Activated CD8-positive, alpha-beta memory T cell treated with anti-CD3 and anti-CD28 coated beads for 48 hours (primary cell): ENCODE measurements at regions not wholly inside any gene's neighbourhood (a gene's known extent, or its start where the extent isn't known, plus 50 kb on each side); places are given as distances from the start of the nearest gene placed in this dataset.
"Not testable (repeated sequence)": the region's sequence is repeated elsewhere in the genome, so short reads cannot be mapped to it uniquely, and the experiment has no call there.

Experiments
- DNase-seq, 3 experiments: peaks; one replicate each; pipeline ENCODE4 v3.0.0-alpha.2; 2020; ENCODE audit warnings: low read depth in 2 of 3, low spot score in 2 of 3

DNA sequence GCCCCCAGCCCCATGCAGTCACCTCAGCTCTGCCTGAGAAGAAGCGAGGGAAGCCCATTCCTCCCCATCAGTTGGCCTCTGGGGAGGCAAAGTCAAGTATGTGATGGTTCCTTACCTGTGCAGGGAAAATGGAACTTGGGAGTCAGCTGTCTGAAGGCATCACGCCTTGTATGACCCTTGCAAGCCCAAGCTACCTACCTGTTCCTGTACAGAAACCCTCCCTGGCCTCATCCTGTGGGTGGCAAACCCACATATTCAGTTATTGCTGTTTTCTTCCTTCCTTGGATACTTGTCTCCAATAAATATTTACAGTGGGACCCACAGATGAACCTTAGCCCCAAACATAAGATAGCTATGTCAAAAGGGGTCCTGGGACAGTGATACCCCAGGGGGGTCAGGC lies 92.2 kb upstream of the MLN start:
- no peak for DNase-seq

DNA sequence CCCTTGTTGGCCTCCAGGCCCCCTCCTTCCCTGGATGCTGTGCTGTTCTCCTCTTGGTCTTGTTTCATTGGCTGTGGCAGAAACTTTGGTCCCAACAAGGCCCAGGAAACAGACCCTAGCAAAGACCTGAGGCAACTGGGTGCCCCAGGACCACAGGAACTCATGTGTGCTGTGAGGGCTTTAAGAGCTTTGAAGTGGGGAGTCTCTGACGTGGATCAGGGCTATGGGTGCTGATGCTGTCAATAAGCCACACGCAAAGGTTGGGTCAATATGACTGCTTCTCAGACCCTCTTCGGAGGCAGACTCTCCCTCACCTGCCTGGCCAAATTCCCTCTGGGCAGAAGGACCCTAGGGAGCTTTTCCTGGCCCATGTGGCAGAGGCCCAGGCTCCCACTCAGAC lies 91.5 kb upstream of the MLN start:
- DNase-seq: no peak

DNA sequence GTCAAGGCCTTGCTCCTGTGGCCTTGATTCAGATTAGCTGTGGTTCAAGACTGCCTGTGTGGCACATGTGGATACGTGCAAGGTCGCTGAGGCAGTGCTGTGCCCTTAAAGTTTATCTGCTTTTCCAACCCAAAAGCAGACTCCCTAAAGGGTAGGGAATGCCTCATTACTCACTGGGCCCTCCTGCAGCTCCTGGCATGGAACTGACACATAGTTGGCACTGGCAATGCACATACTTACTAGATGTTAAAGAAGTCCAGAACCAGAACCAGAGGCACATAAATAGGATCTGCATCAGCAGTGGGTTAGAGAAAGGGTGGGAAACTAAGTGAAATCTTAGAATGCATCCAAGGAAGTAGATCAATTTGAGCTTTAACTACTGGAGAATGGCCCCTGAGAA lies 90.6 kb upstream of the MLN start:
- DNase-seq: no peak

DNA sequence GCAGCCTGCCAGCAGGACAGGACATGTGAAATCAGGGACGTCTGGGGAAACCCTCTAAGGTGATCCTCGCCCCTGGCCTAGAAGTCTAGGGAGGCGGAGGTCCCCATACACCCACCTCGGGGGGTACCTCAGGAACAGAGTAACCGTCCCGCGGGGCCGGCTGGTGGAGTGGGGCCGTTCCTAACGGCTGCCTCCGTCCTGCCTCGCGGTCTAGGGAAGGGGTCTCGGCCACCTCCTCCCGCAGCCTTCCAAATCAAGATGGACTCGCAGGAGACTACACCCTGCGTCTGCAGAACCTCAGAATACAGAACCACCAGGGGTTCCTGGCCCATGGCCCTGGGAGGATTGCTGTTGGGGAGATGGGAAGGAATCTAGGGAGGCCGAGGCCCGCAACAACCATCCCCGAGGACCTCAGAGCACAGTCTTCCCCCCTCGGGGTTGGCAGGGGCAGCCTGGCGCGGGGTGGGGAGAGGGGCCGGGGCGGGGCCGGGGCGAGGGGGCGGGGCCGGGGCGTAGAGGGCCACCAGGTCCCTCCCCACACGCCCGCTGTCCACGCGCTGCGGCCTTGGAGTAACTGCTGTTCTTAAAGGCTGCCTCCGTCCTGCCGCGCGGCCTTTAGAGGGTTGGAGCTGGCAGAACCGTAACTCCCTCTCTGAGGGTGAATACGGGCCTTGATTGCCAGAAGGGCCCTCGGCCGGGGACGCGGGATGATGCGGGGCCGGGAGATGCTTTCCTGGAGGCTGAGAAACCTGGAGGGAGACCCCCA lies 89.0 kb upstream of the MLN start:
- no peak for DNase-seq

DNA sequence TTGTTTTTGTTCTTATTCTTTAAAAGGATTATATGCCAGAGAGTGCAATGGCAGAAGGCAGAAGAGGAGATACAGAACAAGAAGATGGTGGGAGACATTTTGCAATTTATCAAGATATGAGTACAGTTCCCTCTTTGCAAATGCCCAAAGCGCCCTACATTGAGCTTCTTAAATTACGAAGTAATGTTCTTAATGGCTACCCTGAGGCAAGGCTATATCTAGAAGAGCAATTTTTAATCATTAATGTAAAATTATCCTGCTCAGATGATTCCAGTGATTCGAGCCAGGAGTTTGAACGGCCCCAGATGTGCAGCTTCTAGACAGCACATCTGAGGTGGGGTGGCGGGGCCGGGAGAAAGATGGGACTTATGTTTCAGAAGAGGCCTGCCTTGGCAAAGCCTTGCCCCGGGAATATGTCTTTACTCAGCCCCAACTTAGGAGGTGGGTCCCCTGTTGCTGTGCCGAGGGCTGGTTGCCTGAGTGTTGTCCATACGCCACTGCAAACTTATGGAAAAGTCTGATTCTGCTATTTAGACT lies 84.9 kb upstream of the MLN start:
- no peak for DNase-seq

DNA sequence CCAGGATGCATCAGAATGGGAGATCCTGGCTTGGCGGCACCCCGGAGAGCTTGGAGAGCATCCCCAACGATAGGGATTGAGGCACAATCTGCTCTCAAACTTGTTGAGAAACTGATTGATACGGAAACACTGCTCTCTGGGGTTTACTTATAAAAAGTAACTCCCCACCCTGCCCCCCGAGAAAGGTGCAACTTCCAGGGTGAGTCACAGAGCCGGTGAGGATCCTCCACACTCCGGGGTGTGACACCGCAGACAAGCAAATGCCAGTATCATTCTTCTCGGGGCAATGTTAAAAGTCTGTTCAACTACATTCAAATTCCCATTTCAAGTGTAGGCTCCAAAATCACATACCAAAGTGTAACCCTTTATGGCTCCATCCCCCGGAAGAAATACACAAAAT lies 84.4 kb upstream of the MLN start:
- DNase-seq: no peak

DNA sequence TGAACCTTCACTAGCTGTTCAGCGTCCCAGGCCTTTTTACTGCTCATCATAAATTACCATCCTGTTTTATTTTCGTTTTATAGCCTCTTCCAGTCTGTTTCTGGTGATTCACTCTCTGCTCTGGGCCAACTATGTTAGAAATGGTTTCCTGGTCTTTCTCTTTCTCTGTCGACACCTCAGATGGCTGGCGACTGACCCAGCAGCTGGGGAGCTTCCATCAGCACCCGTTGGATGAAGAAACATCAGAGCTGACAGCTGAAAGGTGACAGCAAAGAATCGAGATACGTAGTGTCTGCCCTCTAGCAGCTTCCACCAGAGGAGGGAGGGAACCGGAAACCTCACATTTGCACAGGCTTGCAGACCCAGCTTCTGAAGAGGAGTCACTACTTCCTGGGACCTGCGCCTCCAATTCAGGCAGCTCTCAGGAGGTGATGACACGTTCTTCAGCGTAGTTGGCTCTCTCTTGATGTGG lies 82.9 kb upstream of the MLN start:
- DNase-seq: no peak

DNA sequence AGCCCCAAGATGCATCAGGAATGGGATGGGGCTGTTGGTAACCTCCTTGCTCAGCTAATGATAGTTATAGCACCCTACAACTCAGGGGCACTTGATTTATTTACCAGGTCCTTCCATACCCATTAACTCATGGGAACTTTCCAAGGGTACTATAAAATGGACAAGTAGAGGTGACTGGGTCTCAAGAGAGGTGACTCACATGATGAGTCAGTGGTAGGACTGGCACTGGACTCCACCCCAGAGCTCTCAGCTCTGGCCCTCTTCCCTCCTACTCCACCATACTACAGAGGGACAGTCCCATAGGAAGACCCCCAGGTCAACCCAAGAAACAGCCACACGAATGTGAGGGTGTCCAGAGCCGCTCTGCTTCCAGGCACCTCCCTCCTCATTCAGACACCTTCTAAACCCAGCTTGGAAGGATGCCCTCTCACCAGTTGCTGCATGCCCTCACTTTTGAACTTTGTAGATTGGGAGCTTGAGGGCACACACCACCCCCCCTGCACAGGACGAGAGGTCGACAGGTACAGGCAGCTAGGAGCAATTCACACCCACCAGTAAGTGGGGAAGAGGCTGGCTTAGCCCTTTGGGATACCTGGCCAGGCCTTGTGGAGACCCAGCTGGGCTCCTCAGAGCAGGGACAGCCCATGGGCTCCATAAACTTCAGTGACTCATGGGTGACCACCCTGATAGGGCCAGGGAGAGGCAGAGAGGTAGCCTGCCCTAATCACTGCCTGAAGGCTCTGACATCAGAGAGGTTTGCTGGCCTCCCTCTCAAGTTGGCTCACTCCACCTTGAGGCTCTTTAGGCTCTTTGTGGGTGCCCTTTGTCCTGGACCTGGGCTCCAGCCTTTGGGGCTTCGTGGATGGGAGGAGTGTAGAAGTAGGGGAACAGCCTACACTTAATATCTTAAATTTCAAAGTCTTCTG lies 81.6 kb upstream of the MLN start:
- no peak for DNase-seq

DNA sequence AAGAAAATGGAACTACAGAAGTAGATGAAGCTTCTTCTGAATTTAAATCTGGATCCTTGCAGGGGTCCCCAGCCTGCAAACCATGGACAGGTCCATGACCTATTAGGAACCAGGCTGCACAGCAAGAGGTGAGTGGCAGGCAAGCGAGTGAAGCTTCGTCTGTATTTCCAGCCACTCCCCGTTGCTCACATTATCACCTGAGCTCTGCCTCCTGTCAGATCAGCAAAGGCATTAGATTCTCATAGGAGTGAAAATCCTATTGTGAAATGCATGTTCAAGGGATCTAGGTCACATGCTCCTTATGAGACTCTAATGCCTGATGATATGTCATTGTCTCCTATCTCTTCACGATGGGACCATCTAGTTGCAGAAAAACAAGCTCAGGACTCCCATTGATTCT lies 79.8 kb upstream of the MLN start:
- not testable (repeated sequence) for DNase-seq

DNA sequence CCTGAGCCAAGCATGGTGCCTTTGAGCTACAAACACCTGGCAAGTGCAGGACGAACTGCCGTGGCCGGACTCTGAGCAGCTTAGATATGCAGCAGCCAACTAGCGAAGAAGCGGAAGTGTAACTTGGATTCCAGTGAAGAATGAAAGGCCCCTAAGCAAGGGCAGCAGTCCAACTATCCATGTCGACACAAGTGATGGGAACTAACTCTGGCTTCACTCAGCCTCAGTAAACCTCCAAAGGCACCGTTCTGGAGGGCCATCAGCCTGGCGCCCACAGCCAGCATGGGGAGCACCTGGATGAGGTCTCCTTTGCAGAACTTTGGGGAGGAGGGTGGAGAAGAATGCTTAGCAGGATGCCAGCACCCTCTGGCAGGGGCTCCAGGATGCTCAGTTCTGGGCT lies 78.4 kb upstream of the MLN start:
- no peak for DNase-seq

DNA sequence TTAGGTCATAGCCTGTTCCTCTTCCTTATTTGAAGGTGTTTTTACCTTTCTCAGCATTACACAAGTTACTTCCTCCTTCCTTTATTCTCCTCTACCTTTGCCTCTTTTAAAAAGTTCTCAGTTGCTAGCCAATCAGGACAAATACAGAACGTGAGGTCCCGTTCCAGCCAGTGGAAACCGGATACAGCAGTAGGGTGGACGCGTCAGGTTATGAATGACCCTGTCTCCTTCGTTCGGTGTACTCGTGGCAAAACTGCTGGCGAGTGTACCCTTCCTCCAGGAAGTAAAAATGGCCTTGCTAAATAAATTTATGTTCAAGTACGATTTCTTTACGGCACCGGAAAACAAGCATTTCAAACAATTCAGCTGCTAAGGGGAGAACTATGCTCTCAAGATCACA lies 77.0 kb upstream of the MLN start:
- no peak for DNase-seq

DNA sequence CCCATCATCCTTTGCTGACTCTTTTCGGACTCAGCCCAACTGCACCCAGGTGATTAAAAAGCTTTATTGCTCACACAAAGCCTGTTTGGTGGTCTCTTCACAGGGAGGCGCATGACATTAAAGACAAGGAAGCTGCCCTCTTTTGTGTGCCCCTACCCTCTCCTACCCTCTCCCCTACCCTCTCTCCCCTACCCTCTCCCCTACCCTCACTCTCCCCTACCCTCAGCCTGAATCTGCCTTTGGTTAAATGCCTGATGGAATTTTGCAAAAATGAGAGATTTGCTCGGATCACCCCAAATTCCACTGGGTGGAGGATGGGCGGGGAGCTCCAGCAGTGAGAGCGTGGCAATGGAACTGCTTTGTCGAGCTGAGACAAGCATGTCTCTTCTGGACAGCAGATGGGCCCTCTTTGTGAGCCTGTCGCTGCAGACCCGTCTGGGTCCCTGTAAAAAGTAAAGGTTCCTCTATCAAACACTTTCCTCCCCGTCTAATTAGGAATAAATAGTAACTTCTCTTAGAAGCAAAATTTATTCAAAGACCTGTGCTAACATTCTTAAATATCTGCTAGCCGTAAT lies 76.4 kb upstream of the MLN start:
- DNase-seq: no peak

DNA sequence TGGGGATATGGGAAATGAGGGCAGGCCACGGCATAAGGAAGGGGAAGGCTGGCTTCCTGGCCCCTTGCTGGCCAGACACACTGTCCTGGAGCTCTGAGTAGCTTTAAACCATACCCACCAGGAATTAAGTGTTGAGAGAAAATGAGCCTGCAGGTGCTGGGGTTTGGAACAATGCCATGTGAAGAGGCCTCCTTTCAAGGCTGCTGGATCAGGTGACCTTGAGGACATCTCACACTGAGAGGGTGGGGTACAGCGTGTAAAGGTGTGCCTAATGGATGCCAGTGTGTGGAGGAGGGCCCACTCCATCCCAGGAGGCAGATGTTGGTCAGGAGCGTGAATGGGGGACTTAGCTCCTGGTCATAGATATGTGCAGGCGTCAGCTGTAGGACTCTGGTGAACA lies 74.8 kb upstream of the MLN start:
- DNase-seq: no peak

DNA sequence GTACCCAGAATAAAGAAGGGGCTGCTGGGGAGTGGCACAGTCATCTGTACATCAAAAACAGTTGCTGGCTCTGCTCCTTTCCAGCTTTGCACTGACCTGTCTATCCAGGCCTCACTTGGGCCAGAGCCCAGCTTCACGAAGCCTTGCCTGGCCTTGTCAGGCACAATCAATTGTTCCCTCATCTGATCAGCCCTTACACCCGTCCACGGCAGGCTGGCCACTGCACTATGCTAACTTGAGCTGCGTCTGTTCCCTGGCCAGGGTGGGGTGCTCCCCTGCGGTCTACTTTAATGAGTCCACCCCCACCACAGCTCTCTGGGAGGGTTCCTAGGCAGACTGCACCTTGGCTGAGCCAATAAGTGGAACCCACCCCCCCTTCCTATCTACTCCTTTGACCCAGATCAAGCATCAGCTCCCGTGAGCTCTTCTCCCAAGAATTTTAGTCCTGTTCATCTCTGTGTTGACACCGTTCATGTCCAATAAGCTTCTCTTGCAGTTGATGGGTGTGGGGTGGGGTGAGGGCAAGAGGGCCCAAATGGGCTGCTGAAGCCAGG lies 74.3 kb upstream of the MLN start:
- no peak for DNase-seq

DNA sequence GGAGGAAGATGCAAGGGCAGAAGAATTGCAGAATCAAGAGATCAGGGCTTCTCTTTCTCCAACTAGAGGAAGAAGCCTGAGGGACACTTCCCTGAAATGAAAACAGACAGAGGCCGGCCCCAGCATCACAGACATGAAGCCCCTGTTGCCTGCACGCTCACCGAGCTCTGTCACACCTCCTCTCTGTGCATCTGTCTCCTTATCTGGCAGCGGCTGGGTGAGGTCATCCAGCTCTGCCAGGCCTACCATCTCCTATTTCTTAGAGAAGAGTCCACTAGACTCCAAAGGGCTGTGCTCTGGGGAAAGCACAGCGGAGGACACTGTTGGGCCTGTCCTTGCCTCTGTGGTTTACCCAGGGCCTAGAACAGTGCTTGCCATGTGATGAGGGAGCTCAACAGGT lies 71.9 kb upstream of the MLN start:
- no peak for DNase-seq

DNA sequence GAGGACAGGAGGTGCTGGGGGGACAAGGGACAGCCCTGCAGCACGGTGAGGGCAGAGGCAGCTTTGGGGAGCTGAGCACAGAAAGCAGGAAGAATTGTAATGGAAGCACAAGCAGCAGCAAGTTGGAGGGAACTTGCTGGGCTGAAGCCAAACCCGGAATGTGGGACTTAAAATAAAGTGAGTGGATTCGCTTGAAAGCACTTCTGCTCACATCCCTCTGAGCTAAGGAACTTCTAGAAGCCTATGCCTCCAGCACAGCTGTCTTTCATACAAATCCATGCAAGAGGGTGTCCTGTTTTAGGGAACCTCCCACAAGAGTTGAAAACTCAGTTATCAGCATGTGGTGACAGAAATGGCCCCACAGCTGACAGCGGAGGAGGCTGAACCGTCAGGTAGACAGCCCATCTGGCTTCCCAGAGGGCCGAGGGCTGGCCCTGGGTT lies 71.4 kb upstream of the MLN start:
- DNase-seq: no peak

DNA sequence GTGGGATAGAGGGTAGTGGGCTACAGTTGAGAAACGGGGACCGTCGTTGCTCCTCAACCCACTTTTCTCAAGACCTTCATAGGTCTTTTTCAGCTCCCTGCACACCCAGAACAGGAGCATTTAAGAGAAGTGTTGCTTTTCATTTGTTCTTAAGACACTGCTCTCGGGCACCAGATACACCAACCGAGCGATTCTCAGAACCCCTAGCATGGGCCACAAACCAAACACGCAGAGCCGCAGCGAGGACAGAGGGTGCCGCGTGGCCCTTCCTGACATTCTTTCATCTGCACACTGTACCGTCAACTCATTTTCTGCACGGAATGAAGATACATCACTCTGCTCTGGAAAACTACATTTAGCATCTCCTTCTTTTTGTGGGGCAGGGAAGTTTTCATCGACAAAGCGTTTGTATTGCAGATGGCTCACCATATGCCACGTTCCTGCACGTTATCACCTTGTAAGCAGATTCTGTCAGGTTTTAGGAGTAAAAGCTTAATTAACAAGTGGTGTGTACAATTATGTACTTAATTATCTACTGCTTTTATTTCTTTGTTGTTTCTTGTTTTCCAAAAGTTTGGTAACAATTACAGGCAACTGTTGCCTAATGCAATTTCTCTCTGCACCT lies 70.4 kb upstream of the MLN start:
- no peak for DNase-seq

DNA sequence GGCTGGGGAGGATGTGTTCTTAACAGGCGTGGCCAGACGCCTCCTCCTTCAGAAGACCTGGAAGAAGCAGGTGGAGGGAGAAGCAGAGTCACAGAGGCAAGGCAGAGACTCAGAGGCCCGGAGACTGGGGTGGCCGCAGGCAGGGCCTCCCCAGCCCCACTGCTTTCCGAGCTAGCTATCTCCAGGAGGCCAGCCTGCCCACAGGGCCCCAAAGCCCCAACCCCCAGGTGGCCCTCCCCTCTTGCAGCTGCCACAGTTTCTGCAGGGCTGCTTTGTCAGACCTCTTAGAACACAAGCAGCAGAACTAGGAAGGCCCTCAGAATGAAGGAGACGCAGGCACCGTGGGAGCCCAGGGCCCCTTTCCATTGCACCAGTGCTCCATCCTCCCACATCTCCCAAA lies 69.0 kb upstream of the MLN start:
- DNase-seq: no peak

DNA sequence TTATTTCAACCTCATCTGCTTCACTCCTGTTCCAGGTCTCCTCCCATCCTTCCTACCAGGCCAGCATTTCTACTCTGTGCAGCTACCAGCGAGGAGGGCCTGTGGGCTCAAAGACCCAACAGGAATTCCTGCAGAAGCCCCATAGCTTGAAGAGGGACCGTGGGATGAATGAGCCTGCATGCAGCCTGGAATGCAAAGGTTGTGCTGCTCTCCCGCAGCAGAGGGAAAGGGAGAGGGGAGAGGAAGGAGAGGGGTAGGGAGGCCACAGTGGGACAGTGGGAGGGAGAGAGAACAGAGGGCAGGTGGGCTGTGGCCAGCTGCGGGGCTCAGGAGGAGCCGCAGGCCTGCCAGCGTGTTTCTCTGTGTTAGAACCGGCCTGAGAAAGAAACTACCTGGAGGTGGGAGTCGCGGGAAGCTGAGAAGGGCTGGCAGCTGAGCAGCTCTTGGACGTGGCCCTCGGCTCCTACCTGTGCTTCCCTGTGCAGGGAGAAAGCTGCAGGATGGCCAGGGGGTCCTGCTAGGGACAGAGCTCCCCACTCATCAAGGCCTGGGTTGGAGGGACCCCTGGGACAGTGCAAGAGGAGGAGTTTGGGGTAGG lies 66.1 kb upstream of the MLN start:
- DNase-seq: no peak

DNA sequence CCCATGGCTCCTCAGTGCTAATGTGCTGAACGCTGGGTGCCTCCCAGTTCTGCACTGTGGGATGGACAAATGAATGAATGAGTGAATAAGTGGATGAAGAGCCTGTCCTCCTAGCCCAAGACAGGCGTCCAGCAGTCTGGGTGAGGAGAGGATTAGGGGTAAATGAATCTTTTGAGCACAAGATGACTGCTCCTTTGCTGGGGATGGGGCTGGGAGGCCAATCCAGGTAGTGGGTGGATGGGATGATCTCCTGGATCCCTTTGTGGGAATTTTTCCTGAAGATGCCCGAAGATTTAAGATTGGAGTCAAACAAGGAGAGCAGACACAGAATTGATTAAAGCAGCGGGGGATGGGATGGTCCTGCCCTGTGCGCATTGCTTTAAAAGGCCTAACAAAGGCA lies 65.3 kb upstream of the MLN start:
- DNase-seq: no peak

DNA sequence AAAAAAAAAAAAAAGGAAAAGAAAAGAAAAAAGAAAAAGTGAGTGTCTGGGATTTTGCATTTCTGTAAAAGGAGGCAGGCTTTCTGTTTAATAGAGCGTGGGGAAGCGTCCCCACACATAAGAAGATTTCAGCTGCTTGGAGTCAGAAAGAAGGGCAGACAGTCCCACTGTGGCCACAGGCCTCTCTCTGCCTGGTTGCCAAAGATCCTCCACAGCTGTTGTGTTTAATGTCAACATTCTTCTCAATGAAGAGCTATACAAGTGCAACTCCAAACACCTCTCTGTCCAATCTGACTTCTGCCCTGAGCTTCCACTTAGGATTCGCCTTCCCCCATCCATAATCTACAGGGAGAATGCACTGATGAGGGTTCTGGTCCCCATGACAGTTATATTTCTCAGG lies 64.3 kb upstream of the MLN start:
- no peak for DNase-seq
